Right lobe of liver (tissue), 4 donors: ENCODE measurements at regions not wholly inside any gene's neighbourhood (a gene's known extent, or its start where the extent isn't known, plus 50 kb on each side); places are given as distances from the start of the nearest gene placed in this dataset.

Experiments
- CTCF ChIP-seq, 4 donors: fragments of 200-600 bp in 3 of 4; fragments of 450-650 bp in 1 of 4; IDR thresholded peaks; one replicate each; pipeline versions ENCODE4 v1.5.1 to v1.8.0; 2016 to 2022; ENCODE audit warnings: antibody characterized with exemption in 4 of 4, mild to moderate bottlenecking in 2 of 4
- POLR2A ChIP-seq: fragments of 450-650 bp; IDR thresholded peaks from one replicate; pipeline ENCODE4 v1.6.1; 2017; ENCODE audit warnings: antibody characterized with exemption, mild to moderate bottlenecking
- donor health status: DM: no; HTN: no; CAD: no.
- donor health status: DM: no; HTN: no; CAD: no.
- donor health status: DM: no; HTN: yes; CAD: no.

GRCh38 chr22:47352920-47353700 lies 590.7 kb downstream of the TBC1D22A start:
- TF ChIP-seq CTCF (IDR thresholded peaks at IDR 0.05) (no peak), POLR2A (no peak)
